Esophagus mucosa (tissue), 1 donor: ENCODE measurements at regions not wholly inside any gene's neighbourhood (a gene's known extent, or its start where the extent isn't known, plus 50 kb on each side); places are given as distances from the start of the nearest gene placed in this dataset.
"Not testable (repeated sequence)": the region's sequence is repeated elsewhere in the genome, so short reads cannot be mapped to it uniquely, and the experiment has no call there.

Source experiments
- ATAC-seq: fragments of 200-7000 bp; cut with Tn5 transposase; one replicate; pipeline ENCODE4 v1.9.1; 2020
- donor health status: DM: yes; HTN: yes; CAD: no.

- no peak for ATAC-seq
These were observed 403.2 kb downstream of the SAMD5 start for GRCh38 chr6:147911686-147912085.

- no peak for ATAC-seq
These were observed 414.3 kb downstream of the SAMD5 start for GRCh38 chr6:147922799-147923198.

- ATAC-seq, result no peak
These were observed 416.1 kb downstream of the SAMD5 start for GRCh38 chr6:147924598-147924997.

- ATAC-seq, result no peak
These were observed 416.8 kb upstream of the SASH1 start for GRCh38 chr6:147925826-147926225.

GRCh38 chr6:147930745-147931144 lies 411.9 kb upstream of the SASH1 start:
- peak; percentile 66 for ATAC-seq

GRCh38 chr6:147933224-147933623 lies 409.4 kb upstream of the SASH1 start:
- no peak for ATAC-seq

GRCh38 chr6:147935656-147936055 lies 407.0 kb upstream of the SASH1 start:
- no peak for ATAC-seq

- no peak for ATAC-seq
These were observed 405.8 kb upstream of the SASH1 start for GRCh38 chr6:147936703-147937470.

- no peak for ATAC-seq
These were observed 401.5 kb upstream of the SASH1 start for GRCh38 chr6:147941143-147941542.

GRCh38 chr6:147942363-147942762 lies 400.3 kb upstream of the SASH1 start:
- ATAC-seq, result no peak

GRCh38 chr6:147944122-147944521 lies 398.5 kb upstream of the SASH1 start:
- no peak for ATAC-seq

- ATAC-seq, result no peak
These were observed 395.1 kb upstream of the SASH1 start for GRCh38 chr6:147947521-147947920.

GRCh38 chr6:147949981-147950622 lies 392.5 kb upstream of the SASH1 start:
- no peak for ATAC-seq

- ATAC-seq, result no peak
These were observed 392.0 kb upstream of the SASH1 start for GRCh38 chr6:147950623-147950987.

GRCh38 chr6:147951726-147952125 lies 390.9 kb upstream of the SASH1 start:
- no peak for ATAC-seq

GRCh38 chr6:147954938-147955337 lies 387.7 kb upstream of the SASH1 start:
- ATAC-seq, result peak; percentile 85

- ATAC-seq, result no peak
These were observed 384.0 kb upstream of the SASH1 start for GRCh38 chr6:147958683-147959082.

- ATAC-seq, result no peak
These were observed 381.0 kb upstream of the SASH1 start for GRCh38 chr6:147961481-147962141.

GRCh38 chr6:147965448-147965847 lies 377.2 kb upstream of the SASH1 start:
- ATAC-seq, result not testable (repeated sequence)

- ATAC-seq, result peak; percentile 45
These were observed 371.7 kb upstream of the SASH1 start for GRCh38 chr6:147970970-147971369.

GRCh38 chr6:147972448-147972847 lies 370.2 kb upstream of the SASH1 start:
- peak; percentile 20 for ATAC-seq

GRCh38 chr6:147973806-147974205 lies 368.8 kb upstream of the SASH1 start:
- no peak for ATAC-seq

- no peak for ATAC-seq
These were observed 368.3 kb upstream of the SASH1 start for GRCh38 chr6:147974376-147974775.
